ENCODE measurements at regions not wholly inside any gene's neighbourhood (a gene's known extent, or its start where the extent isn't known, plus 50 kb on each side); places are given as distances from the start of the nearest gene placed in this dataset.

DNA sequence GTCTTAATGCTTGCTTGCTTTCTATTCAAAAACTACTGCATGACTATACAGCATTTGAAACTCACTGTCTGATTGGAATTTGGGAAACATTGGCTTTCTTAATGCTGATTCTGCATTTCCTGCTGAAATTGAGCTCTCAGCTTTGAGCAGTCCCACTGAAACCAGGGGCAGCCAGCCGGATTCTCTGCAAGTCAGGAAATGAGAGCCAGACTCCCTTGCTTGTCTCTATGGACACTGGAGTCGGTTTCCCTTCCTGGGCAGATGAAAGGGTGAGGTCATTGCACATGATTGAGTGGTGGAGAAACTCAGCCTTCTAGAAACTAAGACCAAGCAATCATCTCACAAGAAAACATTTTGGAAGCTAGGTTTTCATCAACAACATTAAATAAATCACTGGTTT is 119.7 kb upstream of the SPATA31C2 start:
- TF ChIP-seq CTCF (tag by site-specific recombination; IDR thresholded peaks at IDR 0.05), result no peak
- TF ChIP-seq OSR2 (tag by site-specific recombination; IDR thresholded peaks at IDR 0.05), result no peak
- TF ChIP-seq ATF2 (tag by site-specific recombination; IDR thresholded peaks at IDR 0.05; ENCODE audit: low read depth), result no peak
- TF ChIP-seq ZBTB7A (tag by site-specific recombination; IDR thresholded peaks at IDR 0.05; ENCODE audit: low read depth), result no peak
- TF ChIP-seq, protein P1, sequence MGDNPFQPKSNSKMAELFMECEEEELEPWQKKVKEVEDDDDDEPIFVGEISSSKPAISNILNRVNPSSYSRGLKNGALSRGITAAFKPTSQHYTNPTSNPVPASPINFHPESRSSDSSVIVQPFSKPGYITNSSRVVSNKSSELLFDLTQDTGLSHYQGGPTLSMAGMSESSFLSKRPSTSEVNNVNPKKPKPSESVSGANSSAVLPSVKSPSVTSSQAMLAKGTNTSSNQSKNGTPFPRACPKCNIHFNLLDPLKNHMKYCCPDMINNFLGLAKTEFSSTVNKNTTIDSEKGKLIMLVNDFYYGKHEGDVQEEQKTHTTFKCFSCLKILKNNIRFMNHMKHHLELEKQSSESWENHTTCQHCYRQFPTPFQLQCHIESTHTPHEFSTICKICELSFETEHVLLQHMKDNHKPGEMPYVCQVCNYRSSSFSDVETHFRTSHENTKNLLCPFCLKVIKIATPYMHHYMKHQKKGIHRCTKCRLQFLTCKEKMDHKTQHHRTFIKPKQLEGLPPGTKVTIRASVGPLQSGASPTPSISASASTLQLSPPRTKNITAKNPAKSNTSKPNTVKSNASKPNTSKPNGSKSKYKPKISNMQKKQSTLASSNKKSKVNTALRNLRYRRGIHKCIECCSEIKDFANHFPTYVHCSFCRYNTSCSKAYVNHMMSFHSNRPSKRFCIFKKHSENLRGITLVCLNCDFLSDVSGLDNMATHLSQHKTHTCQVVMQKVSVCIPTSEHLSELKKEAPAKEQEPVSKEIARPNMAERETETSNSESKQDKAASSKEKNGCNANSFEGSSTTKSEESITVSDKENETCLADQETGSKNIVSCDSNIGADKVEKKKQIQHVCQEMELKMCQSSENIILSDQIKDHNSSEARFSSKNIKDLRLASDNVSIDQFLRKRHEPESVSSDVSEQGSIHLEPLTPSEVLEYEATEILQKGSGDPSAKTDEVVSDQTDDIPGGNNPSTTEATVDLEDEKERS (tag by site-specific recombination; IDR thresholded peaks at IDR 0.05), result no peak
- no peak for TF ChIP-seq ZNF292 (tag by site-specific recombination; IDR thresholded peaks at IDR 0.05; ENCODE audit: borderline replicate concordance, low read depth)

Data from HEK293 (cell line).